GM23338 (cell line): ENCODE measurements at regions not wholly inside any gene's neighbourhood (a gene's known extent, or its start where the extent isn't known, plus 50 kb on each side); places are given as distances from the start of the nearest gene placed in this dataset.

ENCODE experiments used
- ATAC-seq: fragments of 200-7000 bp; cut with Tn5 transposase; 3 replicates; pipeline ENCODE4 v1.9.1; 2020
- DNase-seq: peaks from one replicate; pipeline ENCODE4 v3.0.0-alpha.2; 2015; ENCODE audit warnings: low spot score
- H2AFZ ChIP-seq: fragments of 200-600 bp; sonication (generic); 2 replicates; pipeline ENCODE4 v1.8.0; 2016; ENCODE audit warnings: antibody characterized with exemption, mild to moderate bottlenecking, moderate library complexity
- H3F3A ChIP-seq: fragments of 200-600 bp; sonication (generic); replicated peaks from 2 replicates; pipeline ENCODE4 v1.8.0; 2017; ENCODE audit warnings: antibody characterized with exemption, mixed run types, low read depth
- H3K27ac ChIP-seq: fragments of 200-600 bp; sonication (generic); 2 replicates; pipeline ENCODE4 v1.6.1; 2016; ENCODE audit warnings: low read depth
- H3K27me3 ChIP-seq: fragments of 200-600 bp; sonication (generic); 2 replicates; pipeline ENCODE4 v1.8.0; 2016; ENCODE audit warnings: mild to moderate bottlenecking, mixed run types, moderate library complexity; ENCODE audit not compliant: insufficient read depth
- H3K36me3 ChIP-seq: fragments of 200-600 bp; sonication (generic); 2 replicates; pipeline ENCODE4 v1.8.0; 2016; ENCODE audit warnings: mild to moderate bottlenecking; ENCODE audit not compliant: insufficient read depth
- H3K4me1 ChIP-seq: fragments of 200-600 bp; sonication (generic); 2 replicates; pipeline ENCODE4 v1.8.0; 2016; ENCODE audit warnings: mild to moderate bottlenecking, moderate library complexity; ENCODE audit not compliant: insufficient read depth
- H3K4me2 ChIP-seq: fragments of 200-600 bp; sonication (generic); 2 replicates; pipeline ENCODE4 v1.7.1; 2017; ENCODE audit warnings: mixed run types
- H3K4me3 ChIP-seq: fragments of 200-600 bp; sonication (generic); 2 replicates; pipeline ENCODE4 v1.6.1; 2016; ENCODE audit warnings: mixed run types
- H3K79me2 ChIP-seq: fragments of 200-600 bp; sonication (generic); replicated peaks from 2 replicates; pipeline ENCODE4 v1.8.0; 2017; ENCODE audit warnings: mild to moderate bottlenecking; ENCODE audit not compliant: insufficient read depth
- H3K9me2 ChIP-seq: fragments of 200-600 bp; sonication (generic); 2 replicates; pipeline ENCODE4 v1.8.0; 2017; ENCODE audit not compliant: insufficient read depth
- H4K20me1 ChIP-seq: fragments of 200-600 bp; sonication (generic); replicated peaks from 2 replicates; pipeline ENCODE4 v1.8.0; 2017; ENCODE audit warnings: mild to moderate bottlenecking; ENCODE audit not compliant: insufficient read depth
- H3K27ac Mint-ChIP-seq: 2 replicates; pipeline ENCODE4 v1.8.0; 2020; ENCODE audit warnings: inconsistent platforms, mild to moderate bottlenecking, moderate library complexity, mixed read lengths
- H3K27me3 Mint-ChIP-seq: 3 replicates; pipeline ENCODE4 v1.8.0; 2022; ENCODE audit warnings: low read depth, mild to moderate bottlenecking, moderate library complexity, mixed read lengths, inconsistent platforms; ENCODE audit not compliant: insufficient read depth, poor library complexity
- H3K36me3 Mint-ChIP-seq: 3 replicates; pipeline ENCODE4 v1.8.0; 2021; ENCODE audit warnings: low read depth, mild to moderate bottlenecking, inconsistent platforms, moderate library complexity, mixed read lengths
- H3K4me1 Mint-ChIP-seq: 3 replicates; pipeline ENCODE4 v1.8.0; 2020; ENCODE audit warnings: mild to moderate bottlenecking, inconsistent platforms, mixed read lengths
- H3K4me3 Mint-ChIP-seq: 3 replicates; pipeline ENCODE4 v1.8.0; 2021; ENCODE audit warnings: moderate library complexity, mild to moderate bottlenecking, inconsistent platforms, mixed read lengths
- H3K9me3 Mint-ChIP-seq: 3 replicates; pipeline ENCODE4 v1.8.0; 2020; ENCODE audit warnings: moderate library complexity, mild to moderate bottlenecking, inconsistent platforms, mixed read lengths
- CREB1 ChIP-seq: fragments of 250-450 bp; sonication (Bioruptor Pico); IDR thresholded peaks from 2 replicates; pipeline ENCODE4 v1.5.0; 2020; ENCODE audit warnings: low read depth, mild to moderate bottlenecking, moderate library complexity
- EZH2 ChIP-seq: fragments of 200-600 bp; sonication (generic); IDR thresholded peaks from one replicate; pipeline ENCODE4 v1.8.0; 2017; ENCODE audit warnings: antibody characterized with exemption, mild to moderate bottlenecking, low read depth; ENCODE audit not compliant: unreplicated experiment
- EZH2phosphoT487 ChIP-seq: fragments of 200-600 bp; sonication (generic); IDR thresholded peaks from one replicate; pipeline ENCODE4 v1.8.1; 2018; ENCODE audit warnings: antibody characterized with exemption; ENCODE audit not compliant: unreplicated experiment
- JUNB ChIP-seq: IDR thresholded peaks from one replicate; pipeline ENCODE4 v1.6.1; 2016; ENCODE audit warnings: antibody characterized with exemption; ENCODE audit not compliant: unreplicated experiment
- NANOG ChIP-seq: IDR thresholded peaks from 2 replicates; pipeline ENCODE4 v1.6.1; 2016; ENCODE audit warnings: antibody characterized with exemption, borderline replicate concordance
- POLR2AphosphoS5 ChIP-seq: IDR thresholded peaks from 2 replicates; pipeline ENCODE4 v1.6.1; 2016; ENCODE audit warnings: antibody characterized with exemption, low read depth
- STAT1 ChIP-seq: IDR thresholded peaks from one replicate; pipeline ENCODE4 v1.6.1; 2016; ENCODE audit warnings: antibody characterized with exemption; ENCODE audit not compliant: unreplicated experiment
- ZNF114 ChIP-seq: fragments of 250-450 bp; sonication (Bioruptor Pico); IDR thresholded peaks from 2 replicates; pipeline ENCODE4 v1.5.0; 2020; ENCODE audit warnings: mild to moderate bottlenecking, moderate library complexity
- ZNF331 ChIP-seq: fragments of 250-450 bp; sonication (Bioruptor Pico); IDR thresholded peaks from 2 replicates; pipeline ENCODE4 v1.5.0; 2020; ENCODE audit warnings: low read depth, mild to moderate bottlenecking, moderate library complexity
- TF ChIP-seq, protein P1 (sequence below): IDR thresholded peaks from one replicate; pipeline ENCODE4 v1.6.1; 2018; ENCODE audit warnings: antibody characterized with exemption; ENCODE audit not compliant: unreplicated experiment
- TF ChIP-seq, protein P2 (sequence below): IDR thresholded peaks from 2 replicates; pipeline ENCODE4 v1.6.1; 2016; ENCODE audit warnings: antibody characterized with exemption
- TF ChIP-seq, protein P3 (sequence below): fragments of 250-450 bp; sonication (Bioruptor Pico); IDR thresholded peaks from 2 replicates; pipeline ENCODE4 v1.5.0; 2020; ENCODE audit warnings: mild to moderate bottlenecking, moderate library complexity
- TF ChIP-seq, protein P4 (sequence below), 2 experiments: fragments of 200-600 bp in 1 of 2; sonication (generic) in 1 of 2; conservative IDR thresholded peaks; 2 replicates each; pipeline versions ENCODE4 v1.5.1 to v1.6.1; 2016 to 2017; ENCODE audit warnings: antibody characterized with exemption in 2 of 2, low read depth in 2 of 2, mild to moderate bottlenecking in 2 of 2, moderate library complexity in 1 of 2

DNA sequence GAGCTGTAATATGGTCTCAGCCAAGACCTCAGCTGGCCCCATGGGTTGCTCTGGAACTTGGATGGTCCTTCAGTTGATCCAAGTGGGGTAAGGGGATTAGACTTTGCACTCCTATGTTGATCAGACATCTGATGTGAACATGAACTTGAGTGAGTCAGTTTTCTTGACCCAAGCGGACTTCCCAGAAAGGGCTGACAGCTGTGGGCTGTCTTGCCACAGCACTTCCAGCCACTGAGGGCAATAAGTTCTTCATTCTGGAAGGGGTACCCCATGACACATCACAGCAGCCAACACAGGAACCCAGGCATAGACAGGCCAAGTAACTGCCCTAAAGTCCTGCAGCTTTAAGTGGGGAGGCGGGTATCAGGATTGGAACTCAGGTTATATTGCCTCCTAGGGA lies 93.9 kb upstream of the USP24 start:
- Mint-ChIP-seq H3K27me3 (no peaks in the 10 kb centered on the region), H3K9me3 (no peaks in the 10 kb centered on the region), H3K36me3 (no peaks in the 10 kb centered on the region), H3K4me3 (no peak overlapping the region), H3K4me1 (no peaks in the 10 kb centered on the region), H3K27ac (no peak overlapping the region)
- H3K27me3 ChIP-seq = no peaks in the 10 kb centered on the region
- no peak overlapping the region for H3K27ac ChIP-seq
- no peaks in the 10 kb centered on the region for H4K20me1 ChIP-seq
- H3K4me2 ChIP-seq = no peak overlapping the region
- no peaks in the 10 kb centered on the region for H3K4me1 ChIP-seq
- no peak for TF ChIP-seq ZNF331 (CRISPR knock-in tag)
- no peak for TF ChIP-seq POLR2AphosphoS5
- no peak for TF ChIP-seq CREB1 (CRISPR knock-in tag)
- TF ChIP-seq STAT1 = no peak
- no peak for TF ChIP-seq NANOG
- no peak for TF ChIP-seq JUNB
- TF ChIP-seq, protein P1, sequence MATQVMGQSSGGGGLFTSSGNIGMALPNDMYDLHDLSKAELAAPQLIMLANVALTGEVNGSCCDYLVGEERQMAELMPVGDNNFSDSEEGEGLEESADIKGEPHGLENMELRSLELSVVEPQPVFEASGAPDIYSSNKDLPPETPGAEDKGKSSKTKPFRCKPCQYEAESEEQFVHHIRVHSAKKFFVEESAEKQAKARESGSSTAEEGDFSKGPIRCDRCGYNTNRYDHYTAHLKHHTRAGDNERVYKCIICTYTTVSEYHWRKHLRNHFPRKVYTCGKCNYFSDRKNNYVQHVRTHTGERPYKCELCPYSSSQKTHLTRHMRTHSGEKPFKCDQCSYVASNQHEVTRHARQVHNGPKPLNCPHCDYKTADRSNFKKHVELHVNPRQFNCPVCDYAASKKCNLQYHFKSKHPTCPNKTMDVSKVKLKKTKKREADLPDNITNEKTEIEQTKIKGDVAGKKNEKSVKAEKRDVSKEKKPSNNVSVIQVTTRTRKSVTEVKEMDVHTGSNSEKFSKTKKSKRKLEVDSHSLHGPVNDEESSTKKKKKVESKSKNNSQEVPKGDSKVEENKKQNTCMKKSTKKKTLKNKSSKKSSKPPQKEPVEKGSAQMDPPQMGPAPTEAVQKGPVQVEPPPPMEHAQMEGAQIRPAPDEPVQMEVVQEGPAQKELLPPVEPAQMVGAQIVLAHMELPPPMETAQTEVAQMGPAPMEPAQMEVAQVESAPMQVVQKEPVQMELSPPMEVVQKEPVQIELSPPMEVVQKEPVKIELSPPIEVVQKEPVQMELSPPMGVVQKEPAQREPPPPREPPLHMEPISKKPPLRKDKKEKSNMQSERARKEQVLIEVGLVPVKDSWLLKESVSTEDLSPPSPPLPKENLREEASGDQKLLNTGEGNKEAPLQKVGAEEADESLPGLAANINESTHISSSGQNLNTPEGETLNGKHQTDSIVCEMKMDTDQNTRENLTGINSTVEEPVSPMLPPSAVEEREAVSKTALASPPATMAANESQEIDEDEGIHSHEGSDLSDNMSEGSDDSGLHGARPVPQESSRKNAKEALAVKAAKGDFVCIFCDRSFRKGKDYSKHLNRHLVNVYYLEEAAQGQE = no peak
- TF ChIP-seq, protein P2, sequence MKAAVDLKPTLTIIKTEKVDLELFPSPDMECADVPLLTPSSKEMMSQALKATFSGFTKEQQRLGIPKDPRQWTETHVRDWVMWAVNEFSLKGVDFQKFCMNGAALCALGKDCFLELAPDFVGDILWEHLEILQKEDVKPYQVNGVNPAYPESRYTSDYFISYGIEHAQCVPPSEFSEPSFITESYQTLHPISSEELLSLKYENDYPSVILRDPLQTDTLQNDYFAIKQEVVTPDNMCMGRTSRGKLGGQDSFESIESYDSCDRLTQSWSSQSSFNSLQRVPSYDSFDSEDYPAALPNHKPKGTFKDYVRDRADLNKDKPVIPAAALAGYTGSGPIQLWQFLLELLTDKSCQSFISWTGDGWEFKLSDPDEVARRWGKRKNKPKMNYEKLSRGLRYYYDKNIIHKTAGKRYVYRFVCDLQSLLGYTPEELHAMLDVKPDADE = no peak
- no peak for TF ChIP-seq ZNF114 (CRISPR knock-in tag)
- TF ChIP-seq, protein P3, sequence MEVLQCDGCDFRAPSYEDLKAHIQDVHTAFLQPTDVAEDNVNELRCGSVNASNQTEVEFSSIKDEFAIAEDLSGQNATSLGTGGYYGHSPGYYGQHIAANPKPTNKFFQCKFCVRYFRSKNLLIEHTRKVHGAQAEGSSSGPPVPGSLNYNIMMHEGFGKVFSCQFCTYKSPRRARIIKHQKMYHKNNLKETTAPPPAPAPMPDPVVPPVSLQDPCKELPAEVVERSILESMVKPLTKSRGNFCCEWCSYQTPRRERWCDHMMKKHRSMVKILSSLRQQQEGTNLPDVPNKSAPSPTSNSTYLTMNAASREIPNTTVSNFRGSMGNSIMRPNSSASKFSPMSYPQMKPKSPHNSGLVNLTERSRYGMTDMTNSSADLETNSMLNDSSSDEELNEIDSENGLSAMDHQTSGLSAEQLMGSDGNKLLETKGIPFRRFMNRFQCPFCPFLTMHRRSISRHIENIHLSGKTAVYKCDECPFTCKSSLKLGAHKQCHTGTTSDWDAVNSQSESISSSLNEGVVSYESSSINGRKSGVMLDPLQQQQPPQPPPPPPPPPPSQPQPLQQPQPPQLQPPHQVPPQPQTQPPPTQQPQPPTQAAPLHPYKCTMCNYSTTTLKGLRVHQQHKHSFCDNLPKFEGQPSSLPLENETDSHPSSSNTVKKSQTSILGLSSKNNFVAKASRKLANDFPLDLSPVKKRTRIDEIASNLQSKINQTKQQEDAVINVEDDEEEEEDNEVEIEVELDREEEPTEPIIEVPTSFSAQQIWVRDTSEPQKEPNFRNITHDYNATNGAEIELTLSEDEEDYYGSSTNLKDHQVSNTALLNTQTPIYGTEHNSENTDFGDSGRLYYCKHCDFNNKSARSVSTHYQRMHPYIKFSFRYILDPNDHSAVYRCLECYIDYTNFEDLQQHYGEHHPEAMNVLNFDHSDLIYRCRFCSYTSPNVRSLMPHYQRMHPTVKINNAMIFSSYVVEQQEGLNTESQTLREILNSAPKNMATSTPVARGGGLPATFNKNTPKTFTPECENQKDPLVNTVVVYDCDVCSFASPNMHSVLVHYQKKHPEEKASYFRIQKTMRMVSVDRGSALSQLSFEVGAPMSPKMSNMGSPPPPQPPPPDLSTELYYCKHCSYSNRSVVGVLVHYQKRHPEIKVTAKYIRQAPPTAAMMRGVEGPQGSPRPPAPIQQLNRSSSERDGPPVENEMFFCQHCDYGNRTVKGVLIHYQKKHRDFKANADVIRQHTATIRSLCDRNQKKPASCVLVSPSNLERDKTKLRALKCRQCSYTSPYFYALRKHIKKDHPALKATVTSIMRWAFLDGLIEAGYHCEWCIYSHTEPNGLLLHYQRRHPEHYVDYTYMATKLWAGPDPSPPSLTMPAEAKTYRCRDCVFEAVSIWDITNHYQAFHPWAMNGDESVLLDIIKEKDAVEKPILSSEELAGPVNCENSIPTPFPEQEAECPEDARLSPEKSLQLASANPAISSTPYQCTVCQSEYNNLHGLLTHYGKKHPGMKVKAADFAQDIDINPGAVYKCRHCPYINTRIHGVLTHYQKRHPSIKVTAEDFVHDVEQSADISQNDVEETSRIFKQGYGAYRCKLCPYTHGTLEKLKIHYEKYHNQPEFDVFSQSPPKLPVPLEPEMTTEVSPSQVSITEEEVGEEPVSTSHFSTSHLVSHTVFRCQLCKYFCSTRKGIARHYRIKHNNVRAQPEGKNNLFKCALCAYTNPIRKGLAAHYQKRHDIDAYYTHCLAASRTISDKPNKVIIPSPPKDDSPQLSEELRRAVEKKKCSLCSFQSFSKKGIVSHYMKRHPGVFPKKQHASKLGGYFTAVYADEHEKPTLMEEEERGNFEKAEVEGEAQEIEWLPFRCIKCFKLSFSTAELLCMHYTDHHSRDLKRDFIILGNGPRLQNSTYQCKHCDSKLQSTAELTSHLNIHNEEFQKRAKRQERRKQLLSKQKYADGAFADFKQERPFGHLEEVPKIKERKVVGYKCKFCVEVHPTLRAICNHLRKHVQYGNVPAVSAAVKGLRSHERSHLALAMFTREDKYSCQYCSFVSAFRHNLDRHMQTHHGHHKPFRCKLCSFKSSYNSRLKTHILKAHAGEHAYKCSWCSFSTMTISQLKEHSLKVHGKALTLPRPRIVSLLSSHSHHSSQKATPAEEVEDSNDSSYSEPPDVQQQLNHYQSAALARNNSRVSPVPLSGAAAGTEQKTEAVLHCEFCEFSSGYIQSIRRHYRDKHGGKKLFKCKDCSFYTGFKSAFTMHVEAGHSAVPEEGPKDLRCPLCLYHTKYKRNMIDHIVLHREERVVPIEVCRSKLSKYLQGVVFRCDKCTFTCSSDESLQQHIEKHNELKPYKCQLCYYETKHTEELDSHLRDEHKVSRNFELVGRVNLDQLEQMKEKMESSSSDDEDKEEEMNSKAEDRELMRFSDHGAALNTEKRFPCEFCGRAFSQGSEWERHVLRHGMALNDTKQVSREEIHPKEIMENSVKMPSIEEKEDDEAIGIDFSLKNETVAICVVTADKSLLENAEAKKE (CRISPR knock-in tag) = no peak
- TF ChIP-seq, protein P4, sequence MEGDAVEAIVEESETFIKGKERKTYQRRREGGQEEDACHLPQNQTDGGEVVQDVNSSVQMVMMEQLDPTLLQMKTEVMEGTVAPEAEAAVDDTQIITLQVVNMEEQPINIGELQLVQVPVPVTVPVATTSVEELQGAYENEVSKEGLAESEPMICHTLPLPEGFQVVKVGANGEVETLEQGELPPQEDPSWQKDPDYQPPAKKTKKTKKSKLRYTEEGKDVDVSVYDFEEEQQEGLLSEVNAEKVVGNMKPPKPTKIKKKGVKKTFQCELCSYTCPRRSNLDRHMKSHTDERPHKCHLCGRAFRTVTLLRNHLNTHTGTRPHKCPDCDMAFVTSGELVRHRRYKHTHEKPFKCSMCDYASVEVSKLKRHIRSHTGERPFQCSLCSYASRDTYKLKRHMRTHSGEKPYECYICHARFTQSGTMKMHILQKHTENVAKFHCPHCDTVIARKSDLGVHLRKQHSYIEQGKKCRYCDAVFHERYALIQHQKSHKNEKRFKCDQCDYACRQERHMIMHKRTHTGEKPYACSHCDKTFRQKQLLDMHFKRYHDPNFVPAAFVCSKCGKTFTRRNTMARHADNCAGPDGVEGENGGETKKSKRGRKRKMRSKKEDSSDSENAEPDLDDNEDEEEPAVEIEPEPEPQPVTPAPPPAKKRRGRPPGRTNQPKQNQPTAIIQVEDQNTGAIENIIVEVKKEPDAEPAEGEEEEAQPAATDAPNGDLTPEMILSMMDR (conservative IDR thresholded peaks at IDR 0.05; ENCODE audit: low read depth in 2 of 2) = no peak
- TF ChIP-seq EZH2 = no peak
- TF ChIP-seq EZH2phosphoT487 = no peak
- DNase-seq (no peak), ATAC-seq (no peak)
- H3K4me3 ChIP-seq = no peak overlapping the region
- no peaks in the 10 kb centered on the region for H3K79me2 ChIP-seq
- no peaks in the 10 kb centered on the region for H3F3A ChIP-seq
- peaks cover 2% of the 10 kb centered on the region; the same call in 1 of the 2 replicates for H3K9me2 ChIP-seq
- no peaks in the 10 kb centered on the region for H3K36me3 ChIP-seq
- H2AFZ ChIP-seq = no peak overlapping the region
